ENCODE measurements at regions not wholly inside any gene's neighbourhood (a gene's known extent, or its start where the extent isn't known, plus 50 kb on each side); places are given as distances from the start of the nearest gene placed in this dataset.

- TF ChIP-seq EZH2phosphoT487 (IDR thresholded peaks at IDR 0.05; ENCODE audit: borderline replicate concordance, low read length), result no peak
- TF ChIP-seq, protein P1, sequence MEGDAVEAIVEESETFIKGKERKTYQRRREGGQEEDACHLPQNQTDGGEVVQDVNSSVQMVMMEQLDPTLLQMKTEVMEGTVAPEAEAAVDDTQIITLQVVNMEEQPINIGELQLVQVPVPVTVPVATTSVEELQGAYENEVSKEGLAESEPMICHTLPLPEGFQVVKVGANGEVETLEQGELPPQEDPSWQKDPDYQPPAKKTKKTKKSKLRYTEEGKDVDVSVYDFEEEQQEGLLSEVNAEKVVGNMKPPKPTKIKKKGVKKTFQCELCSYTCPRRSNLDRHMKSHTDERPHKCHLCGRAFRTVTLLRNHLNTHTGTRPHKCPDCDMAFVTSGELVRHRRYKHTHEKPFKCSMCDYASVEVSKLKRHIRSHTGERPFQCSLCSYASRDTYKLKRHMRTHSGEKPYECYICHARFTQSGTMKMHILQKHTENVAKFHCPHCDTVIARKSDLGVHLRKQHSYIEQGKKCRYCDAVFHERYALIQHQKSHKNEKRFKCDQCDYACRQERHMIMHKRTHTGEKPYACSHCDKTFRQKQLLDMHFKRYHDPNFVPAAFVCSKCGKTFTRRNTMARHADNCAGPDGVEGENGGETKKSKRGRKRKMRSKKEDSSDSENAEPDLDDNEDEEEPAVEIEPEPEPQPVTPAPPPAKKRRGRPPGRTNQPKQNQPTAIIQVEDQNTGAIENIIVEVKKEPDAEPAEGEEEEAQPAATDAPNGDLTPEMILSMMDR (IDR thresholded peaks at IDR 0.05; ENCODE audit: low read depth, low read length, poor library complexity, severe bottlenecking), result no peak
These were observed 154.2 kb upstream of the MLN start for GRCh38 chr6:33957892-33958525.
